Brain pericyte (primary cell): ENCODE measurements at regions not wholly inside any gene's neighbourhood (a gene's known extent, or its start where the extent isn't known, plus 50 kb on each side); places are given as distances from the start of the nearest gene placed in this dataset.
"Not testable (repeated sequence)": the region's sequence is repeated elsewhere in the genome, so short reads cannot be mapped to it uniquely, and the experiment has no call there.

Source experiments
- DNase-seq: peaks from one replicate; pipeline ENCODE4 v3.0.0-alpha.2; 2012; ENCODE audit warnings: low read depth, low spot score

GRCh38 chr17:30686538-30687479 lies 137.7 kb downstream of the CRLF3 start:
- DNase-seq, result not testable (repeated sequence)

GRCh38 chr17:30682280-30682679 lies 142.2 kb downstream of the CRLF3 start:
- not testable (repeated sequence) for DNase-seq

GRCh38 chr17:30680681-30681080 lies 143.8 kb downstream of the CRLF3 start:
- DNase-seq, result not testable (repeated sequence)

GRCh38 chr17:30677550-30678249 lies 146.8 kb downstream of the CRLF3 start:
- no peak for DNase-seq

- not testable (repeated sequence) for DNase-seq
Observed at GRCh38 chr17:30675777-30676492, 148.6 kb downstream of the CRLF3 start.

GRCh38 chr17:30669217-30669649 lies 155.3 kb downstream of the CRLF3 start:
- DNase-seq, result not testable (repeated sequence)

- not testable (repeated sequence) for DNase-seq
Observed at GRCh38 chr17:30668360-30669181, 155.9 kb downstream of the CRLF3 start.

- peak; percentile 49 for DNase-seq
Observed at GRCh38 chr17:30667657-30668359, 156.7 kb downstream of the CRLF3 start.

- not testable (repeated sequence) for DNase-seq
Observed at GRCh38 chr17:30666838-30667656, 157.4 kb downstream of the CRLF3 start.

- not testable (repeated sequence) for DNase-seq
Observed at GRCh38 chr17:30663727-30664455, 160.6 kb downstream of the CRLF3 start.

- DNase-seq, result not testable (repeated sequence)
Observed at GRCh38 chr17:30657148-30657547, 167.3 kb downstream of the CRLF3 start.

GRCh38 chr17:30653038-30653437 lies 171.5 kb downstream of the CRLF3 start:
- not testable (repeated sequence) for DNase-seq

- not testable (repeated sequence) for DNase-seq
Observed at GRCh38 chr17:30650149-30650548, 172.9 kb downstream of the GOSR1 start.

- DNase-seq, result not testable (repeated sequence)
Observed at GRCh38 chr17:30648015-30648620, 170.9 kb downstream of the GOSR1 start.

- not testable (repeated sequence) for DNase-seq
Observed at GRCh38 chr17:30645875-30646274, 168.7 kb downstream of the GOSR1 start.

GRCh38 chr17:30644713-30645112 lies 167.5 kb downstream of the GOSR1 start:
- not testable (repeated sequence) for DNase-seq

GRCh38 chr17:30644287-30644686 lies 167.1 kb downstream of the GOSR1 start:
- not testable (repeated sequence) for DNase-seq

GRCh38 chr17:30641428-30641827 lies 164.2 kb downstream of the GOSR1 start:
- not testable (repeated sequence) for DNase-seq
